Stimulated activated CD8-positive, alpha-beta memory T cell treated with anti-CD3 and anti-CD28 coated beads, Interleukin-4, amount 100 ng/mL, for 24 hours (primary cell): ENCODE measurements at regions not wholly inside any gene's neighbourhood (a gene's known extent, or its start where the extent isn't known, plus 50 kb on each side); places are given as distances from the start of the nearest gene placed in this dataset.

Experiments used
- DNase-seq: peaks from one replicate; pipeline ENCODE4 v3.0.0-alpha.2; 2020; ENCODE audit warnings: low read depth

DNA sequence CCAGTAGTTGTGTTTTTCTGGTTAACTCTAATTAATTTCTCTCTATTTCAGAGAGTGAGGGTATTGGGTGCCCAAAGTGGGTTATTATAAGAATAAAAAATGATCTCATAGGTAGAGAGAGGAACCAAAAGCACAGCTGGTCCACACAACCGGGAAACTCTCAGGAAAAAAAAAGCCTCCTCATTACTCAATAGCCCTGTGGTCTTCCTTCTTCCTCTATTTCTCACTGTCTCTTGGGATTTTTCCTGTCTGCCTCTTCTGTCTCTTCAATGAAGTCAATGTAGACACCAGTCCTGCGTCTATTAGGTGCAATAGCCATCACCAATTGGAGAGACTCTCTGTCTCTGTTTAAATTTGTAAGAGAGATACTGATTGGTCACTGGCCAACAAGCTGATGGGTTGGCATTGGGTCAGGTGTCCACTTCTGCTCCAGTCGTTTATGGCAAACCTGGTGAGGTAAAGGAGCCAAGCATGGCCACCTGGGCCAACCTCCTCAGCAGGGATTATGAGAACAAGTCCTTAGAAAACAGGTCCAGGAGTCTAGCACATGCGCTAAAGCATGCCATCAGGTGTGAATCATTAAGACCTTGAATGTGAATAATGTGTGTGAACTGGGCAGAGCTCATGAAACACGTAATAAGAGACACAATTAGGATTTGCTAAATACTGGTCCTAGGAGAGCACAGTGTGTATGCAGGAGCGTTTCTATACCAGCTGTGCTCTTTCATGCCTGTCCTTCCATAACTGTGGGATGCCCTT is 443.0 kb upstream of the RUNX1 start:
- DNase-seq: no peak

DNA sequence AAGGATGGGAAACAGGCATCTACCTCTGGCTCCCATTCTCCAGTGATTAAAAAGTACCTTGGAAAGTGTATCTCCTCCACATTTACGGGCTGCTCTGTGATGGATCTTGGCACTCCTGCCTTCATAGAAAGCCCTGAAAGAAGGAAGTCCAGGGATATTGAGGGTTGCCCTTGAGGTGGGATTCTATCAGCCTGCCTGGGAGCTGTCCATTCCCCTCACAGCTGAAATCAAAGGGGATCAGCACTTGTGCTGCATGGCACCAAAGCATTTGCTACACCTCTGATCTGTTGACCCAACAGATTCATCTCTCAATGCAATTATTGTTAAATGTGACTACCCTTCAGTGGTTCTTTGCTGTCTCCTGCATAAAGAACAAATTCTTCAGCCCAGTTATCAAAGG is 442.0 kb upstream of the RUNX1 start:
- DNase-seq: no peak

DNA sequence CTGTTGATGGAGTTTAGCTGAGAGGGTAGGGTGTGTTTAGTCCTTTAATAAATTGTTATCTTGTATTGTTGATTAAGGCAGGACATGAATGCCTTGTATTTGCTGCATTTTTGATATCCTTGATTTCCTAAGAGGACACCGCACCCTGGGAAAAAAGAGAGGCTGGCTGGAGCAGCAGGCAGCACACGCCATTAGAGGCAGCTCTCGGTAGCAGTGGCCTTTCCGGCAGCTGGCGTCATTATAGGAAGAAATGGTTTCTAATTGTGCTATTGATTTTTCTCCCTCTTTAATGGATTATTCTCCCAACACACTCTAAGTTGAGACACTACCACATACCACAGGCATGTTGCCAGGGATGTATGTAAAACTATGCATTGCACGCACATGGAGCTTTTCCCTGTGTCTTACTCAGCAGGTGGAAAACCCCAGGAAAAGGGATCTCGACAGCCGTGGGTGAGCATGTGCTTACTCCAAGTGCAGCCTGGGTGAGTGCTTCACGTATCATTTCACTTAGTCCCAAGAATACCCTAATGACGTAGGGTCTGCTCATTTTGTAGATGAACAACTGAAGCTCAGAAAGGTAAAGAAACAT is 440.4 kb upstream of the RUNX1 start:
- DNase-seq: no peak

DNA sequence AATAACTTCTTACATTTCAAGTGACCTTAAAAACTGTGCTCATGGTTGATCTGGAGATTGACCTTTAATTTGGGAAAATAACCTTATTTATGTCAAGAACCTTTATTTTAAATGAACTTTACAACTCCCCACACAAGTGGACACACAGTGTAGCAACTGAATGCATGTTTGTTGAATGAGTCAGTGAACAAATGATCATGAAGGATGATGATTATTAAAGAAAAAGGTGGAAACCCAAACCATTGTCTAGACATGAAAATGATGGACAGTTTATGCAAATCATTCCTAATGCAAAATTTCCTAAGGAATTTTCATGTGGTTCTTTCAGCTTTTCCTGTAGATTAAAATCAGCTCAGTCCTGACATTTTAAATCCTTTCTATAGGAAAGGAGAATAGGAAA is 439.8 kb upstream of the RUNX1 start:
- no peak for DNase-seq

DNA sequence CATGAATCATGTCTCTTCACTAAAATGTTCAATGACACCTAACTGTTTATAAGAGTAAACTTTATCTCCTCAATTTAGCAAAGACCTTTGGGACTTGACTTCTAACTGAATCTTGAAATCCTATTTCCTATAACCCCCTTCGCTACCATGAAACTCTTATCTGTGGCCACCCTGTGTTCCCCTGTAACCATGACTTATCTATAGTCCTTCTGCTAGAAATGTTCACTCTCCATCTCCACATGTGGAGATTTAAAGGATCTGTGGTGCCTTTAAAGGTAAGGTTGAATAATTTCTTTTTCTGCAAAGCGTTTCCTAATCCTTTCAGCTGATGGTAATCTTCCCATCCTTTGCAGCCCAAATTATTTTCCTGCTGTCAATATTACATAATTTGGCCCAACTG is 436.3 kb upstream of the RUNX1 start:
- DNase-seq: no peak

DNA sequence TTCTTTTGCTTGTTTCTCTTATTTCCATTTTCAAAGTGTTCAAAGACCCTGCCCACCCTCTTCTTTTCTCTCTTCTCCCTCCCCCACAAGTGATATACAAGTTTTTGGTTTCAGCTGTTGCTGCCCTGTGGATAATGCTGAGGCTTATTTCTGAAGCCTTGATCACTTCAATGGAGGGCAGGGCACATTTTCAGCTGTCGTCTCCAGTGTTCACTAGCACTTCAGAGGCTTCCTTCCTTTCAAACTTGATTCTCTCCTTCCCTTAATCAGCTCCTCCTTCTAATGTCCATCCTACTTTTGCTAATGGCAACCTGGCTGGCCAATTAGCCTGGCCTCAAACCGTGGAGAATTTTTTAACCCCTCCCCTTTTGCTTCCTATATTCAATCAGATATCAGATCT is 435.7 kb upstream of the RUNX1 start:
- DNase-seq: no peak

DNA sequence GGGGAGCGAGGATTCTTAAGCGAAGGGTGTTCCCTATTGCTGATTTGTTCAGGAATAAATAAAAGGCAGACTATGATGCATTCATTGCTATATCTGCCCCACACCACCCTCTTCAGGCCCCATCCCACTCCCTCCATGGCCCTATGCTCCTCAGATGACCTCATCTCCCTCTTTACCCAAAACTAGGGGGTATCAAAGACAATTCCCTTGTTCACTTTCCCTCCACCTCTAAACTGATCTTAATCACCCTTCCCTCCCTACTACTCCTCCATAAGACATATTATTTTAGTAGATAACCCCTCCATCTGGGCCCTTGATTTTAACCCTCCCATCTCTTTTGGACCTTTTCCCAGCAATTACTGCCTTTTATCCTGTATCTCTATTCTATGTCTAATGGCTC is 434.9 kb upstream of the RUNX1 start:
- DNase-seq: no peak

DNA sequence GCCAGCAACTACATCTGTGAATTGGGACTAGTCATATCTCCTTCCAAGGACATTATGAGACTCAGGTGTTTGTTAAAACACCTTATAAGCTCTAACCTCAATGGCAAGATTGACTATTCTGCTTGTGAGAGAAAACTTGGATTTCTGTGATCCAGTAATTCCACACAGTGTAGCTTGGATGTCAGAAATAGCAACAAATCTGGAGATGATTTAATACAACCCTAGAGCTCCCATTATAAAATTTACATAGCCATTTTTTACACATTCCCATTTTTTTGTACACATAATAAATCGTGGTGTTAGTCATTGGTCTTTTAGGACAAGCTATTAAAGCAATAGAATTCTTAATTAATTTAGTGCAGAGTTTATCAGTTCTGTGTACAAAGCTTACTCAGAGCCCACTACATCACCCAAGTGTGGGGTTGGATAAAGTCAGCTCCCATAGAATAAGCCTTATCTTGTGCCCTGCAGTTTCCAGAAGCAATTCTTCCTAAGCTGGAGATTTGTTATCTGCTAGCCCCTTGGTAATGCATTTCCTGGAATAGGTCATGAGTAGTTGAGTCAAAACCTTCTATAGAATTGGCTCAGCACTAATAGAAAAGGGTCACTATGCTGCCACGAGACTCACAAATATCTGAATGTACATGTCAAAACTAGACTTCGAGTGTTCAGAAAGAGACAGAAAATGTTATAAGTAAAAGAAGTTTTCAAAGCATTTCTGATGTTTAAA is 434.0 kb upstream of the RUNX1 start:
- DNase-seq: no peak

DNA sequence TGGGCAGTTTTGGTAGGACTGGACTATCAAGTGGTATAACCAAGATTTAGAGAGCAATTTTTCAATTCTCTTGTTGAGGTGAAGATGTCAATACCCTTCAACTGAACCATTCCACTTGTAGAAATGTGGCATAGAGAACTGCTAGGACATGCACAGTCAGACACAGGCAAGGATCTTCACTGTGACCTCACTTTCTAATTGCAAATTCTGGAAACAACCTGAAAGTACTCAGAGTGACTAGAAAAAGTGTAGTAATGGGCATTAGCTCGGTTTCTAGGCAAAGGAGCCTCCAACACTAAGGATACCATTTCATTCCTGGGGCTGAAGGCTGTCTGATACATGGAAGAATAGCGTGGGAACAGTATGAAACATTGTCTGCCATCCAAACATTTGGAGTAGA is 433.0 kb upstream of the RUNX1 start:
- no peak for DNase-seq

DNA sequence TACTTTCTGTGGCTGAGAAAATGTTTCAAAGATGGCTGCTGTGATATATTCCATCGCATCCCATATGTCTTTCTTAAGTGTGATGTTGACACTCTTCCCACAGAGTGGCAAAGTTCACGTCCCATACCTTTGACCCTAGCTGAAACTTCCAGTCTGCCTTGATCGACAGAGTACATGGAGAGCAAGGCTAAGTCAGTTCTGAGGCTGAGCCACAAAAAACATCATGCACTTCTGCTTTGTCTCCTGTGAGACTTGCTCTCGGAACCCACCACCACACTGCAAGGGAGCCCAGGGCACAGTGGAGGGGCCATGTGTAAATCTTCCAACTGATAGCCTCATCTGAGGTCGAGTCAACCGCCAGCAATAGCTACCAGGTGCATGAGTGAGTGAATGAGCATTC is 431.9 kb upstream of the RUNX1 start:
- no peak for DNase-seq

DNA sequence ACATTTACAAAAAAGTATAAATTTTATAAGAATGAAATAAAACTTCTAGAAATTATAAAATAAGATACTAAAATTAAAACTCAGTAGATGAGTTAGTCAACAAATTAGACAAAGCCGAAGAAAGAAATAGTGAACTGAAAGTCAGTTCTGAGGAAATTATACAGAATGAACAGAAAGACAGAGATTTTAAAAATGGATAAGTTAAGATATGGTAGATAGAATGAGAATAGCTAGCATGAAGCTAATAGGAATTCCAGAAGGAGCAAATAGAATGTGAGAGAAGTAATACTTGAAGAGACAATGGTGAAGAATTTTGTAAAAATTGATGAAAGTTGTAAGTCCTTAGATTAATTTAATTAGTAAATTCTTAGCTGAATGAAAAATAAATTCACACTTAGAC is 430.4 kb upstream of the RUNX1 start:
- no peak for DNase-seq

DNA sequence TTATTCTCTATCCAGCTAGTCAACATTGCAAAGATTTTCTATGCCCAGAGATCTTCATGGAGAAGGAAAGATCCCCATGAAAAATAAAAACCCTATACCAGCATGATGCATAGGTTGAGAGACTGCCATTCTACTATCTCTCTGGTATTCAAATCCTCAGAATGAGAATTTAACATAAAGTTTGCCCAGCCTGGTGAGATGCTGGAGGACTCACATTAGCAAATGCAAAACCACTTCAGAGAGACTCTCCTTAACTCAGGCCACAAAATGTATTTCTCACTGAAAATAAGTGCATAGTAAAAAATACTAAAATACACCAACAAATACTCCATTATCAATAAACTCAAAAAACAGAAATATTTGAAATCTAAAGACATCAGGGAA is 430.0 kb upstream of the RUNX1 start:
- no peak for DNase-seq

DNA sequence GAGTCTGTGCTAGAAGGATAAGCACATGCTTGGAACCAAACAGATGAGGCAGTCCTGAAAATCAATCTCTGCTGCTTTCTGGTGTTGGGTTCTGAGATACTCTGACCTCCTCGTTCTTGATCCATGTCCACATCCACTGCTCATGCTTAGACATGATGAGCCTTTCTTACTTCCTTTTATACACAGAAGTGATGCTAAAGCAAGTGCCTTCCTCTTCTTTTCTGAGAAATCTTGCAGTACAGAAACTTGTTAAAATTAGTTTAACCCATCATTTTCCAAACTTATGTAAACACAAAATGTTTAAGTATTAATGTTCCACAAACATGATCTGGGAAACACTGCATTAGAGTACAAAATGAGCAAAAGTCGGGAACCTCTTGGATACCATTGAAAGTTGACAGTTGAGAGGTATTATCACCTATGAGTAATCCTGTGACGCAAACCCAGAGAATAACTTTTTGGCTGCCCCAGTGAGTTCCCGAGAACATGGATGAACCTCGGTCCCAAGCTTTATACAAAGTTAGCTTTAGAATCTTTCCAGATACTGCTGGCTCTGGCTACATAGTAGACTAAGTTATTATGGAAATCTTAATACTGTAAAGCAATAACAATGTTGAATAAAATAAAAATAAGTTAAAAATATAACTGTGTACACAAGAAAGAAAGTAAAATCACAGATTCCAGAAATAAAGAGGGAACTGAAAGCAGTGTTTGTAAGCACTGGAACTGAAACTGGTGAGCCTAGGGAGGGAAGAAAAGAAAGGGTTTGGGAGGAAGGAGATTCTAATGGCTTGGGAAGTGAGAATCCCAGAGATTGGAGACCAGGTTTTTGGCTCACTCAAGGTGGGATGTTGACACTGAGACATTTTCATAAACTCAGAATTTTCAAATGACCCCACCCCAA is 429.3 kb upstream of the RUNX1 start:
- DNase-seq: no peak

DNA sequence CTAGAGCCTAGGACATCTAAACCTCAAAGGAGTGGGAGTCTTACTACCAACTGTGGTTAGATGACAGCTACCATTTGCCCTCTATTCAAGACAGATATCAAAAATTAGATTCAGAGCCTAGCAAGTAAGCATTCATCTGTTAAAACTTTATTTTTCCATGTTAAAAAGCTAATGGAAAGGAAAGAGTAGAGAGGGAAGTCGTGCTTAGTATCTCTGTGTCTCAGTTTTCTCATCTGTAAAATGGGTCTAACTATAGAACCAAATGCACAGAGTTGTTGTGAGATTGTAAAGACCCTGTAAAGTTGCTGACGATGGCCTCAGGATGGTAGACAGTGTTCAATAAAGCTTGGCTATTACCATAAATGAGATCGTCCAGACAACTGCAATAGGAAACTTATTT is 428.5 kb upstream of the RUNX1 start:
- DNase-seq: no peak

DNA sequence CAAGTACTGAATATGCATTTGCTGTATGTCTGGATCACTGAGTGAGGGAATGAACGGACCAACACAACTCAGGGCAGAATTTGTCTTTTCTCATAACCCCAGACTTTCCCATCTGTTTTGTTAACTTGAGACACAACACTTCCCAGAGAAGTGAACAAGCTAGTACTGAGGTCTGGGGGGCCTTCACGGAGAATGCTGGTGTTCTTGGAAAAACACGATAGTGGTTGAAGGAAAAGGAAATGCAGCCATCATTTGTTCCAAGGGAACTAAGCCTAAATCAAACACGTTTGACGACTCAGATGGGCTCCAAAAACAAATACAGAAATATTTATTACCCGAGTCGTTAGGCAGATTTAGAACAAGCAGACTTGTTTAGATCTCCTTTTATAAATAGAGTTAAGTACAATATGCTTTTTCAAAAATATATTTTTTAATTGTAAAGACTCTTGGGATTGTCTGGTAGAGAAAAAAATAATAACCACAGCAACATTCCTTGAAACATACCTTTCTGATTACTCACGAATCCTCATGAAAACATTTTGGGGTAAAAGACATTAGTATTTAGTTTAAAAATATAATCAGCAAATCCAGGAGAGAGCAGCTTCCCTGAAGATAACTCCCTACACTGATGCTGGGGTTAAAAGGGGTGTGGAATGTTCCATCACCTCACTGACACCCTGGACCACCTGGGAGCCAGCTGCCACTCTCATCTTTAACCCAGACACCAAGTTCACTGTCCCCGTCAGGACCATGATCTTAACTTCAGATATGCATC is 427.7 kb upstream of the RUNX1 start:
- DNase-seq: no peak

DNA sequence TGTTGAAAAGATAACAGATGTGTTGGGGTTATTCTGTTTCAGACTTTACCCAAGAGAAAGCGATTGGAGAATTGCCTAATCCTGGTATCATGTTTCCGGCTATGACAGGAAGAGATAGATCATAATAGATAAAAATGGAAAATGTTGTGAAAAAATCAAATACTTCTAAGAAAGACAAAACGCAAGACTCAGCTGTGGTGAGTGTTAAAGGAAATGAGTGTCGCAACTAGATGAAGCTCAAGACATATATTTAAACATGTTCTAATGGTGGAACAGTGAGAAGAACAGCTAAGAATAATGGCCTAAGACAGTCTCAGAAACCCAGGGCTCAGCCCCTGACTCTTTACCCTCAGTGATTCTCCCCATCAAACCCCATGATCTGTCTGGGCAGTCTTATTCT is 426.7 kb upstream of the RUNX1 start:
- no peak for DNase-seq

DNA sequence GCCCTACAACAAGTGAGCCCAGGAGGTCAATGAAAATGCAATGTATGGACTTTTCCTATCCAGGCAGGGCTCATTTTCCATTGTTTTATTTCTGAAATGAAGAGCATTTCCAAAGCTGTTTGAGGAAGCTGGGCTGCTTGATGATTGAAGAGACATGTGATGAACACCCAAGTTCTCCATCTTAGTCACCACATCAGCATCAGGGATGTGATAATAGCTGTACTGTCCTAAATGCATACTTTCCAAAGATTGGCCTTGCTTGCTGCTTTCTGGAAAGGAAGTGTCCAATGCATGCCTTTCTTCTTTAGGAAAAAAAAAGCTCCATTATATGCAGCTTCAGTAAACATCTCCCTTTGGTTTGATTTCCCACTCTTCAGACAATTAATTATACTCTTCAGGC is 425.9 kb upstream of the RUNX1 start:
- no peak for DNase-seq

DNA sequence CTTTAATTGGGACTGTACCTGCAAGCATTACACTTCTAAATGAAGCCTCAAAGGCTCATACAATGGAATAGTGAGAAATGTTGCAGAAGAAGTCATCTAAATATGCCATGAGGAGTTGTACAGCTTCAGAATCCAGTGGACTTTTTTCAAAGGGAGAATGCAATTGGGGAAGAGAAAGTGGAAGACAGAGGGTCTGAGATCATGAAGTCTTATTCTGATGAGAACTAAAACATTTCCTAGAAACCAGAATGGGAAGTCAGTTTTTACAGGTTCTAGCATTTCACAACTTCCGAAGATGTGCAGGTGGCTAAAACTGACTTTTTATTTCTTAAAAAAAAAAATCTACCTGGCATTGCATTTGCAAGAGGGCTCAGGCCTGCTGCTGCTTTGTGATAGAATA is 424.4 kb upstream of the RUNX1 start:
- DNase-seq: no peak

DNA sequence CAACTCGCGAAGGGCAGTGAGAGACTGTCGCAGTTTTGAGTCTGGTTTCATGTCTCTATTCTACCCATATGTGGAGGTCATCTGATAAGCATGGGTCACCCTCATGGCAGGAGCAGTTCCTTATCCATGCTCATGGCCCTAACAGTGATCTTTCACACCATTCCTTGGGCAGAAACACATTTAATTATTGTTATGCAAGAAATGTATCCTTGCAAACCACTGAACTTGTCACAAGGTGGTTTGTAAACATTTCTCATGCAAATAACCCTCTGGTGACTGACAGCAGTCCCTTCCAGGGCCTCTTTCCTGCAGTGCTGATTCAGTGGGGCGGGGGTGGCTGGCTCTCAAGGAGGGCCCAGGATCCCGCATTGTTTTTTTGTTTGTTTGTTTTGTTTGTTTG is 421.4 kb upstream of the RUNX1 start:
- DNase-seq: no peak

DNA sequence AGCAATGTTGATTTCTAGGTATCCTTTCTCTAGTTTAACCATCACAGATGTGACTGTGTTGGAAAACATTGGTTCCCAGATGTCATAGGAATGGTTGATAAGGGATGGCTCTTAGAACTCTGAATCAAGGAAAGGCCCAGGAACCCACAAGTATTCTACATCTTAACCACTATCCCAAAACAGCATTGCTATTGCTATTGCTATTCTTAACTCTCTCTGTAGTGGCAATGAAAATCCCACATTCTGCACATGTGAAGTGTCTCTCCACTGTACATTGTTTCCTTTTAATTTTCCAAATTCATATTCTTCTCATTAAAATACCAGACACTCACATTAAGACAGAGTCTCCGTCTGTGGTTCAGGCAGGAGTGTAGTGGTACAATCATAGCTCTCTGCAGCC is 420.4 kb upstream of the RUNX1 start:
- DNase-seq: no peak

DNA sequence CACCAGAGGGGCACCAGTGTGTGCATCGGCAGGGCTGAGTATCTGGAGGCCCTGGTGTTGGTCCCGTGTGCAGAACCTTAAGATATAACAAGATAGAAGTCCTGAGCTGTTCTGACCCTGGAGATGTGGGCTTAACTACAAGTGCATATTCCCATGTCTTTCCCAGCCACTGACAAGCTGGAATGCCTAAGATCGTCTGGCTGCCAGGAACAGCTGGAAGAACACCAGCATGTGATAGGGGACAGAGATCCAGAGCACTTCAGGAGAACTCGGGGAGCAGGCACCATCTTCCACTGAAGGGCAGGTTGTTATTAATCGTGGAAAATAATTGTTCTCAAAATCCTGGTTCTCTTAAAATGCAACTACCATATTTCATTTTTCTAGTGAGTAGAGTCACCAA is 419.9 kb upstream of the RUNX1 start:
- DNase-seq: no peak

DNA sequence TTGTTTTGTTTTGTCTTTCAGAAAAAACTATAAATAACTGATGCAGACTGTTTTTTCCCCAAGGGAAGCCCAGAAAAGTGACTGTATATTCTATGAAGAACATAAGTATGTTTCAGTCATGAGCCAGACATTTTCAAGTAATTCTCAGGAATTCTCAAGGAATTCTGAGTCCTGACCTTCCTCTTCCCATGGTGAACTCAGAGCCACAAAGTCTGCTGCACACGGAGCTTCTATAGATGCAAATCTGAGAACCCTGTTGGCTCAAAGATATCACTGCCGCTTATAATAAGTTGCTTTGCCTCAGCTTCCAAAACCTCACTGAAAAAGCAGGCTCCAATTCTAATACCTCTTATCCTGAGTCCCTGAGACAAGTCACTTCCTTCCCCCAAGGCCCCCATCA is 418.5 kb upstream of the RUNX1 start:
- no peak for DNase-seq
